Subcutaneous abdominal adipose tissue (tissue), 5 donors: ENCODE measurements at regions not wholly inside any gene's neighbourhood (a gene's known extent, or its start where the extent isn't known, plus 50 kb on each side); places are given as distances from the start of the nearest gene placed in this dataset.
"Not testable (repeated sequence)": the region's sequence is repeated elsewhere in the genome, so short reads cannot be mapped to it uniquely, and the experiment has no call there.

ENCODE experiments used
- H3K27ac ChIP-seq: one replicate; pipeline ENCODE4 v1.7.0; 2013; ENCODE audit warnings: low read depth, mild to moderate bottlenecking, inconsistent platforms, low read length, moderate library complexity
- H3K27me3 ChIP-seq, 5 donors: one replicate each; pipeline ENCODE4 v1.7.0; 2013; ENCODE audit warnings: low read length in 5 of 5, inconsistent platforms in 1 of 5; ENCODE audit not compliant: control insufficient read depth in 5 of 5, insufficient read depth in 4 of 5
- H3K36me3 ChIP-seq, 5 donors: one replicate each; pipeline ENCODE4 v1.7.0; 2013; ENCODE audit warnings: low read length in 5 of 5; ENCODE audit not compliant: control insufficient read depth in 5 of 5, insufficient read depth in 5 of 5
- H3K4me1 ChIP-seq, 5 donors: one replicate each; pipeline ENCODE4 v1.7.0; 2013; ENCODE audit warnings: low read length in 5 of 5, mild to moderate bottlenecking in 3 of 5, moderate library complexity in 1 of 5; ENCODE audit not compliant: control insufficient read depth in 5 of 5, insufficient read depth in 5 of 5
- H3K4me3 ChIP-seq, 5 donors: one replicate each; pipeline ENCODE4 v1.7.0; 2013; ENCODE audit warnings: low read length in 5 of 5, low read depth in 1 of 5
- H3K9ac ChIP-seq, 5 donors: one replicate each; pipeline ENCODE4 v1.7.0; 2013; ENCODE audit warnings: low read length in 5 of 5, mild to moderate bottlenecking in 4 of 5, moderate library complexity in 3 of 5
- H3K9me3 ChIP-seq, 5 donors: one replicate each; pipeline ENCODE4 v1.7.0; 2013; ENCODE audit warnings: low read length in 5 of 5; ENCODE audit not compliant: control insufficient read depth in 5 of 5
- donor health status: healthy.
- donor health status: healthy.
- donor health status: healthy.
- donor health status: healthy.
- donor health status: healthy.

- not testable (repeated sequence) for H3K9ac ChIP-seq, H3K27me3 ChIP-seq, H3K36me3 ChIP-seq, H3K27ac ChIP-seq, H3K9me3 ChIP-seq, H3K4me3 ChIP-seq
- H3K4me1 ChIP-seq = peaks cover 9 to 63% (median 46%) of the 10 kb centered on the region in 5 donors
These were observed 82.1 kb upstream of the METTL9 start for GRCh38 chr16:21517263-21517662.

GRCh38 chr16:21519361-21520133 lies 79.8 kb upstream of the METTL9 start:
- not testable (repeated sequence) for H3K9me3 ChIP-seq, H3K36me3 ChIP-seq
- H3K4me1 ChIP-seq = peaks cover 5 to 40% (median 23%) of the 10 kb centered on the region in 5 donors

DNA sequence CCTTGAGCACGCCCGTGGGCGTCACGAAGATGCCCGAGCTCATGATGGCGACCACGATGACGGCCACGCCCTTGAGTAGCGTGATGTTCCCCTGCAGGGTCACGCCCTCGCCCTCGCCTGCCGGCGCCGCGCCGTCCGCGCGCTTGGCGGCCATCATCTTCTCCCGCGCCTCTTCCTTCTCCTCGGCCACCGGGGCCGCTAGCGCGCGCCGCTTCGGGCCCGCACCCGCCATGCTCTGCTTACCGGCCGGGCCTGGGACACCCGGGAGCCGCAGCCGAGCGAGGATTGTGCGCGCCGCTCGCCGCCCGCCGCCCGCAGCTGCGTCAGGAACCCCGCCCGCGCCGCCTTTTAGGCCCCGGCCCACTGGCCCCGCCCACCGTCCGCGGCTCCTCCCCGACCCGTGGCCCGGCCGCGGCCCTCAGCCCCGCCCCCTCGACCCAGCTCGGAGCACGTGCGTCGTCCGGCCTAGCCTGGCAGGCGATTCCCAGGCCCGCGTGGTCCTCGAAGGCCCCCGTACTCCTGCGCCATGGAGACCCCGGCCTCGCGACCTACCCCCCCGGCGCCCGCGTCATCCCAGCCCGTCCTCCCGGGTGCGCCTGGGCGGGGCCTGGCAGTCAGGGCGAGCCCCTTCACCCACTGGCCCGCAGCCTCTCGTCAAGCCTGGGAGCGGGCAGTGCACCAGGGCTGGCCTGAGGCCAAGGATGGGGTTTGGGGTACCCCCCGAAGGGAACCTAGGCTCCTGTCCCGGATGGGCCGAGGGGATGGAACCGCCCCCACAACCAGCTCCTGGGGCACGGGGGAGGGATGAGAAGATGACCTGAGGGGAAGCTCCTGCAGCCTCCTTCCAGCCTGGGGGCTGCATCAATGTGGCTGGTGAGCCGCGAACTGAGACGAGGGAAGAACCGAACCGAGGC lies 79.0 kb upstream of the METTL9 start:
- H3K27me3 ChIP-seq, H3K36me3 ChIP-seq, H3K9me3 ChIP-seq: not testable (repeated sequence)
- Histone ChIP-seq H3K27ac (peak overlapping the region; percentile 78), H3K4me3 (peak overlapping the region in 4 of 5 donors; percentile 75 to 88 (median 84)), H3K4me1 (peaks cover 5 to 35% (median 18%) of the 10 kb centered on the region in 5 donors), H3K9ac (peak overlapping the region in 4 of 5 donors; percentile 51 to 86 (median 74))

More at GRCh38 chr16:21519361-21520133, 79.8 kb upstream of the METTL9 start:
- not testable (repeated sequence) for H3K27me3 ChIP-seq
- peak overlapping the region; percentile 78 for H3K27ac ChIP-seq
- peak overlapping the region; percentile 73 to 88 (median 79) for H3K4me3 ChIP-seq
- peak overlapping the region in 4 of 5 donors; percentile 61 to 86 (median 78) for H3K9ac ChIP-seq

- not testable (repeated sequence) for H3K9me3 ChIP-seq, H3K36me3 ChIP-seq, H3K9ac ChIP-seq, H3K4me3 ChIP-seq, H3K27me3 ChIP-seq
- peak overlapping the region; percentile 30 for H3K27ac ChIP-seq
- peaks cover 5 to 35% (median 18%) of the 10 kb centered on the region in 5 donors for H3K4me1 ChIP-seq
These were observed 78.4 kb upstream of the METTL9 start for GRCh38 chr16:21521048-21521389.

DNA sequence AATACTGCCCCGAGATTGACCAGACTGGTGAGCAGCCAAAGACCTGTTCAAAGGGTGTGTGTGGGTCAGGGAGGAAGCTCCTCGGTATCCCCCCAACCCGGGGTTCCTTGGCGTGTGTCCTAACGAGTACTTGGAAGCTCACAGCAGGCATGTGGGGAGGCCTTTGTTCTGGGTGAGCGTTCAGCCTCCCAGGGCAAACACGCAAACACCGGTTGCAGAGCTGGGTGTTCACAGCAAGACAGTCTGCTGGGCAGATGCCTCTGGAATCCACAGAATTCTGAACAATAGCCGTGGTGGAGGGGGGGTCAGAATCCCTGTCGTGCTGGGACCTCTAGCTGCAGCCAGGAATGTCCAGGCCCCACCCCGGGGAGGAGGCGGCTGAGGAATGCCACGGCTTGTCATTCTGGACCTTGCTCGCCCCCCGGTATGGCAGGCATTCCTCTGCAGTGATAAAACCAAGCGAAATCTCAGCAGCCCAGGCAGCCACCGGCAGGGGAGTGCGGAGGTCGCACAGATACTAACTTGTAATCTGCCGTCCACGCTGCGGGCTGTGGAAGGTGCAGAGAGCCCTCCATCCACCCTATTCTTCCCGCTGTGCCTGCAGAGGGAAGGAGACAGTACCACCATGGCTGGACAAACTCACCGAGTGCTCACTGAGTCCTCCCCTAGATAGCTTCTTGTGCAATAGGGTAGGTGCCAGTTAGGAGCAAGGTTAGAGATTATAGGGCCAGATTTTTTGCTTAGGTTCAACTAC lies 77.8 kb upstream of the METTL9 start:
- Histone ChIP-seq H3K9ac (peak overlapping the region in 1 of 5 donors; percentile 13), H3K4me3 (peak overlapping the region in 1 of 5 donors; percentile 7), H3K27ac (peak overlapping the region; percentile 30), H3K4me1 (peaks cover 5 to 32% (median 18%) of the 10 kb centered on the region in 5 donors)
- H3K36me3 ChIP-seq, H3K27me3 ChIP-seq, H3K9me3 ChIP-seq: not testable (repeated sequence)

- H3K9me3 ChIP-seq, H3K4me3 ChIP-seq, H3K27ac ChIP-seq, H3K36me3 ChIP-seq, H3K9ac ChIP-seq, H3K27me3 ChIP-seq: not testable (repeated sequence)
- H3K4me1 ChIP-seq = peaks cover 5 to 31% (median 17%) of the 10 kb centered on the region in 5 donors
These were observed 76.5 kb upstream of the METTL9 start for GRCh38 chr16:21522846-21523245.

DNA sequence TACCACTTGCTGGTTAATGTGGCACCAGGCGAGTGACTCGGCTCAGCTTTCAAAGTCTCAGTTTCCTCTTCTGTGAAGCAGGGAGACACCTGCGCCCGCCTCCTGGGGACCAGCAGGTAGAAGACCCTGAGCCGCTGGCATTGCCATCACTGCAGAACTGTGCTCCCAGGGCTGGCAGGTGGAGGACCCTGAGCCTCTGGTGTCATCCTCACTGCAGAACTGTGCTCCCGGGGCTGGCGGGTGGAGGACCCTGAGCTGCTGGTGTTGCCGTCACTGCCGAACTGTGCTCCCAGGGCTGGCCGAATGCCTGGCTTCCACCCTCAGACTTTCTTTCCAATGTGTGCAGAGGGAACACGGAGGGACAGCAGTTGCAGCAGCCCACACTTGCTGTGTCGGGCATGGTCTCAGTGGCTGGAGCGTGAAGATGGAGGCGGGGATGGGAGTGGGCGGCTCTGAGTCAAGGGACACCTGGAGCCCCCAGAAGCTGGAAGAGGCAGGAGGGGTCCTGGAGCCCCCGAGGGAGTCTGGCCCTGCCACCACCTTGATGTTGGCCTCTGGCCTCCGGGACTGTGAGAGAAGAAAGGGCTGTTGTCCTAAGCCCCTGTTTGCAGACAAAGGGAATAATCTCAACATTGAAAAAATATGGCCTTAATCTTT lies 75.8 kb upstream of the METTL9 start:
- H3K9ac ChIP-seq = no peak overlapping the region

DNA sequence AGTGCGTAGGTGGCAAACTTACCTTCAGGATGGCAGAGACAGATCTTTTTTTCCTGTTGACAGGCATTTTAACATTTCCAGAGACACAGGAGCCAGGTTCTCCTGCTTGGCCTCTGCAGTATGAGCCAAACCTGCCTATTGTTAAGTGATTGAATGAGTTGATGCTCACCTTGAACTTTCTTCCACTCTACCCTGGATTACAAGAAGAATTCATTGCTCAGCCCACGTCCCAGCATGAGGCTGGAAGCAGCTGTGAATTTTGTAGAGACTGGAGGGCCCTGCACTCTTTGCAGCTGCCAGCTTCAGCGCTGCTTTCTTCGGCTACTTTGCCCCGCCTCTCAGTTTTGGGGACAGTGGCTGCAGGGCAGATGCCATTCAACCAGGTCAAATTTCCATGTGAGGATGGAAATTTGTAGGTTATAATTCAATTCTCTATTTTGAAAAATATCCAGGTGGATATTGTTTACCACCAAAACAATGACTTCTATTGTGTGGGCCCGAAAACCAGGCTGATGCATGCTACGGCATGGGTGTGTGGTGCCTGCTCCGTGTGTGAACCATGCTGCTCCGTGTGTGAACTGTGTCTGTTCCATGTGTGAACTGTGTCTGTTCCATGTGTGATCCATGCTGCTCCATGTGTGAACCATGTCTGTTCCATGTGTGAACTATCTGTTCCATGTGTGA lies 75.2 kb upstream of the METTL9 start:
- no peak overlapping the region for H3K4me3 ChIP-seq
- H3K4me1 ChIP-seq = peaks cover 0 to 21% (median 10%) of the 10 kb centered on the region in 5 donors
- no peak overlapping the region for H3K9ac ChIP-seq
- H3K27ac ChIP-seq = no peak overlapping the region
- H3K27me3 ChIP-seq = no peaks in the 10 kb centered on the region
- no peaks in the 10 kb centered on the region for H3K36me3 ChIP-seq
- peaks cover 0 to 3% (median 0%) of the 10 kb centered on the region in 5 donors for H3K9me3 ChIP-seq

More for the DNA sequence above, 75.8 kb upstream of the METTL9 start:
- Histone ChIP-seq H3K27me3 (no peaks in the 10 kb centered on the region), H3K4me3 (no peak overlapping the region), H3K27ac (no peak overlapping the region), H3K4me1 (peaks cover under 1 to 24% (median 10%) of the 10 kb centered on the region in 5 donors), H3K9me3 (peaks cover 0 to 3% (median 0%) of the 10 kb centered on the region in 5 donors), H3K36me3 (no peaks in the 10 kb centered on the region)

- not testable (repeated sequence) for H3K9me3 ChIP-seq, H3K9ac ChIP-seq, H3K4me3 ChIP-seq, H3K27ac ChIP-seq, H3K27me3 ChIP-seq, H3K36me3 ChIP-seq
- peaks cover 0 to 16% (median 9%) of the 10 kb centered on the region in 5 donors for H3K4me1 ChIP-seq
These were observed 74.7 kb upstream of the METTL9 start for GRCh38 chr16:21524752-21525028.
